CD4-positive, CD25-positive, alpha-beta regulatory T cell (primary cell): ENCODE measurements at regions not wholly inside any gene's neighbourhood (a gene's known extent, or its start where the extent isn't known, plus 50 kb on each side); places are given as distances from the start of the nearest gene placed in this dataset.

Experiments used
- ATAC-seq, 2 donors: fragments of 150-1000 bp; cut with Tn5 transposase; one replicate each; pipeline ENCODE4 v1.10.0; 2021; ENCODE audit warnings: low read depth in 2 of 2, moderate number of reproducible peaks in 2 of 2, moderate library complexity in 1 of 2
- DNase-seq, 3 donors: peaks; one replicate each; pipeline versions ENCODE4 v3.0.0 to v3.0.0-alpha.2; 2012 to 2022; ENCODE audit warnings: mixed read lengths in 1 of 3
- H3K27ac ChIP-seq: one replicate; pipeline ENCODE4 v1.7.0; 2013; ENCODE audit warnings: mild to moderate bottlenecking, low read length; ENCODE audit not compliant: insufficient read depth, poor library complexity, severe bottlenecking
- H3K27me3 ChIP-seq: one replicate; pipeline ENCODE4 v1.7.0; 2013; ENCODE audit warnings: low read length; ENCODE audit not compliant: control insufficient read depth, insufficient read depth
- H3K36me3 ChIP-seq: one replicate; pipeline ENCODE4 v1.7.0; 2013; ENCODE audit warnings: mild to moderate bottlenecking, low read length, moderate library complexity; ENCODE audit not compliant: control insufficient read depth, insufficient read depth
- H3K4me1 ChIP-seq: 2 replicates; pipeline ENCODE4 v1.7.0; 2013; ENCODE audit warnings: mild to moderate bottlenecking, low read length; ENCODE audit not compliant: insufficient read depth, control insufficient read depth, poor library complexity, severe bottlenecking
- H3K4me3 ChIP-seq: one replicate; pipeline ENCODE4 v1.7.0; 2013; ENCODE audit warnings: low read depth, mild to moderate bottlenecking, low read length, moderate library complexity
- H3K9me3 ChIP-seq, 2 experiments: 1 replicate in 1 of 2; 2 replicates in 1 of 2; pipeline ENCODE4 v1.7.0; 2013; ENCODE audit warnings: low read length in 2 of 2, mild to moderate bottlenecking in 1 of 2, moderate library complexity in 1 of 2; ENCODE audit not compliant: control insufficient read depth in 2 of 2
- H3K27ac Mint-ChIP-seq, 3 donors: one replicate each; pipeline ENCODE4 v1.8.0; 2020 to 2022; ENCODE audit warnings: mild to moderate bottlenecking in 3 of 3, mixed read lengths in 3 of 3, moderate library complexity in 2 of 3
- H3K27me3 Mint-ChIP-seq: one replicate; pipeline ENCODE4 v1.8.0; 2022; ENCODE audit warnings: mild to moderate bottlenecking, mixed read lengths
- H3K36me3 Mint-ChIP-seq: one replicate; pipeline ENCODE4 v1.8.0; 2020; ENCODE audit warnings: mixed read lengths
- H3K4me1 Mint-ChIP-seq, 4 donors: one replicate each; pipeline ENCODE4 v1.8.0; 2020 to 2022; ENCODE audit warnings: mixed read lengths in 4 of 4, mild to moderate bottlenecking in 1 of 4
- H3K4me3 Mint-ChIP-seq, 4 donors: one replicate each; pipeline ENCODE4 v1.8.0; 2020 to 2022; ENCODE audit warnings: mild to moderate bottlenecking in 4 of 4, mixed read lengths in 4 of 4, moderate library complexity in 3 of 4
- H3K9me3 Mint-ChIP-seq, 7 donors: one replicate each; pipeline ENCODE4 v1.8.0; 2020 to 2022; ENCODE audit warnings: mixed read lengths in 7 of 7, mild to moderate bottlenecking in 3 of 7, moderate library complexity in 2 of 7

GRCh38 chr1:112058815-112059450 lies 69.5 kb upstream of the KCND3 start:
- Histone ChIP-seq H3K27ac (no peak overlapping the region), H3K36me3 (no peaks in the 10 kb centered on the region), H3K27me3 (peaks cover 6% of the 10 kb centered on the region), H3K9me3 (no peaks in the 10 kb centered on the region), H3K4me3 (no peak overlapping the region), H3K4me1 (no peaks in the 10 kb centered on the region)
- Mint-ChIP-seq H3K36me3 (no peaks in the 10 kb centered on the region), H3K27me3 (peaks cover 18% of the 10 kb centered on the region), H3K4me1 (no peaks in the 10 kb centered on the region), H3K9me3 (no peaks in the 10 kb centered on the region), H3K27ac (no peak overlapping the region), H3K4me3 (no peak overlapping the region)
- no peak for DNase-seq
- no peak for ATAC-seq

DNA sequence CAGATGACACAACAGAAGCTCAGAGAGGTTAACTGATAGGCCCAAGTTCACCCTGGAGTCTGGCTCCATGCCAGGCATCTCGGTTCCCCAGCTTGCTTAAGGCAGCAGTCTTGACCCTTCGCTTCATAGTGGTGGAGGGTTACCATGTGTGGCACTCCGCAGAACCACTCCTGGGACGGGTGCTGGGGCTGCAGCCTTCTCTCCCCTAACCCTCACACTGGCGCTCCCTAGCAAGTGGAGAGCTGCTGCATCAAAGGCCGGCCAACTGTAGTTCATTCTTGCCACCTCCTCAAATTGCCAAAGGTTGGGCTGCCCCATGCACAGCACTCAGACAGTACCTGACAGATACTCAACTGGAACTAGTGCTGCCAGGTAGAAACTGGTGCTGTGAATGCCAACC lies 70.2 kb upstream of the KCND3 start:
- no peaks in the 10 kb centered on the region for H3K4me1 Mint-ChIP-seq
- H3K36me3 Mint-ChIP-seq: no peaks in the 10 kb centered on the region
- H3K4me3 ChIP-seq: no peak overlapping the region
- peaks cover 0 to 1% (median 0%) of the 10 kb centered on the region in 7 donors for H3K9me3 Mint-ChIP-seq
- no peaks in the 10 kb centered on the region for H3K4me1 ChIP-seq
- no peaks in the 10 kb centered on the region for H3K36me3 ChIP-seq
- H3K27me3 Mint-ChIP-seq: peaks cover 16% of the 10 kb centered on the region
- ATAC-seq (no peak), DNase-seq (no peak)
- H3K9me3 ChIP-seq: no peaks in the 10 kb centered on the region
- peaks cover 6% of the 10 kb centered on the region for H3K27me3 ChIP-seq
- no peak overlapping the region for H3K27ac Mint-ChIP-seq
- no peak overlapping the region for H3K27ac ChIP-seq
- no peak overlapping the region for H3K4me3 Mint-ChIP-seq

GRCh38 chr1:112060261-112060660 lies 70.8 kb upstream of the KCND3 start:
- H3K36me3 Mint-ChIP-seq: no peaks in the 10 kb centered on the region
- Histone ChIP-seq H3K9me3 (no peaks in the 10 kb centered on the region), H3K36me3 (no peaks in the 10 kb centered on the region), H3K4me1 (no peaks in the 10 kb centered on the region), H3K27ac (no peak overlapping the region), H3K27me3 (peaks cover 6% of the 10 kb centered on the region), H3K4me3 (no peak overlapping the region)
- ATAC-seq: no peak
- H3K27me3 Mint-ChIP-seq: peaks cover 21% of the 10 kb centered on the region
- H3K4me1 Mint-ChIP-seq: no peaks in the 10 kb centered on the region
- H3K4me3 Mint-ChIP-seq: no peak overlapping the region
- DNase-seq: no peak
- peaks cover 0 to 1% (median 0%) of the 10 kb centered on the region in 7 donors for H3K9me3 Mint-ChIP-seq
- no peak overlapping the region for H3K27ac Mint-ChIP-seq

GRCh38 chr1:112061056-112061455 lies 71.6 kb upstream of the KCND3 start:
- Mint-ChIP-seq H3K4me3 (no peak overlapping the region), H3K27me3 (peaks cover 21% of the 10 kb centered on the region), H3K4me1 (no peaks in the 10 kb centered on the region)

GRCh38 chr1:112061901-112062320 lies 72.4 kb upstream of the KCND3 start:
- H3K27me3 Mint-ChIP-seq: peaks cover 14% of the 10 kb centered on the region

More at GRCh38 chr1:112061056-112061455, 71.6 kb upstream of the KCND3 start:
- DNase-seq (no peak), ATAC-seq (no peak)
- Mint-ChIP-seq H3K36me3 (no peaks in the 10 kb centered on the region), H3K27ac (no peak overlapping the region), H3K9me3 (peaks cover 0 to 1% (median 0%) of the 10 kb centered on the region in 7 donors)
- no peaks in the 10 kb centered on the region for H3K4me1 ChIP-seq
- no peak overlapping the region for H3K4me3 ChIP-seq
- H3K27ac ChIP-seq: no peak overlapping the region
- no peaks in the 10 kb centered on the region for H3K36me3 ChIP-seq
- peaks cover 6% of the 10 kb centered on the region for H3K27me3 ChIP-seq
- no peaks in the 10 kb centered on the region for H3K9me3 ChIP-seq

GRCh38 chr1:112063781-112064728 lies 74.6 kb upstream of the KCND3 start:
- H3K4me3 Mint-ChIP-seq: no peak overlapping the region
- no peaks in the 10 kb centered on the region for H3K36me3 ChIP-seq
- DNase-seq: no peak
- no peaks in the 10 kb centered on the region for H3K9me3 ChIP-seq
- H3K9me3 Mint-ChIP-seq: peaks cover 0 to 1% (median 0%) of the 10 kb centered on the region in 7 donors
- no peak for ATAC-seq
- H3K27ac Mint-ChIP-seq: no peak overlapping the region
- H3K27ac ChIP-seq: no peak overlapping the region
- H3K27me3 ChIP-seq: peaks cover 3% of the 10 kb centered on the region
- no peaks in the 10 kb centered on the region for H3K36me3 Mint-ChIP-seq
- H3K4me1 Mint-ChIP-seq: no peaks in the 10 kb centered on the region
- H3K4me3 ChIP-seq: no peak overlapping the region
- peaks cover 14% of the 10 kb centered on the region for H3K27me3 Mint-ChIP-seq
- H3K4me1 ChIP-seq: no peaks in the 10 kb centered on the region

More at GRCh38 chr1:112061901-112062320, 72.4 kb upstream of the KCND3 start:
- Histone ChIP-seq H3K9me3 (no peaks in the 10 kb centered on the region), H3K36me3 (no peaks in the 10 kb centered on the region), H3K4me3 (no peak overlapping the region), H3K27me3 (peaks cover 6% of the 10 kb centered on the region), H3K27ac (no peak overlapping the region), H3K4me1 (no peaks in the 10 kb centered on the region)
- H3K4me3 Mint-ChIP-seq: no peak overlapping the region
- peaks cover 0 to 1% (median 0%) of the 10 kb centered on the region in 7 donors for H3K9me3 Mint-ChIP-seq
- no peak for DNase-seq
- no peak for ATAC-seq
- peak overlapping the region in 1 of 3 donors; percentile 68 for H3K27ac Mint-ChIP-seq
- no peaks in the 10 kb centered on the region for H3K36me3 Mint-ChIP-seq
- no peaks in the 10 kb centered on the region for H3K4me1 Mint-ChIP-seq

DNA sequence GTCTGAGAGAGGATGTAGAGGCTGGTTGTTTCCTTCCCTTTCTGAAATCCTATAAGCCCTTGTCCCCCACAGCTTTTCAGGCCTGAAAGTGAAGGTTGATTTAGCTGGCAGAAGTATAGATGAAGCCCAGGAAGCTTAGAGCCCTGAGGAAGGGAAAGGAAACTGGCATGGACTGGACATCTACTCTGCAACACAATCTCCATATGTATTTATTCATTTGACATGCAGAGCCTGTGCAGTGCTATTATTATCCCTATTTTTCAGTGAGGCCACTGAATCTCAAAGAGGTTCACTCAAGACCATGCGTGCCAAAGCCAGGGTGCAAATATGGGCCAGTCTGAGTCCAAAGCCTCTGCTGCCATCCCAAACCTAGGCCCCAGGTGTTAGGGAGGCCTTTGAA lies 78.5 kb upstream of the KCND3 start:
- Mint-ChIP-seq H3K27me3 (peaks cover 18% of the 10 kb centered on the region), H3K36me3 (no peaks in the 10 kb centered on the region), H3K9me3 (peaks cover 0 to 4% (median 0%) of the 10 kb centered on the region in 7 donors), H3K4me1 (no peaks in the 10 kb centered on the region), H3K4me3 (no peak overlapping the region), H3K27ac (no peak overlapping the region)
- Histone ChIP-seq H3K9me3 (no peaks in the 10 kb centered on the region), H3K27me3 (no peaks in the 10 kb centered on the region), H3K4me1 (no peaks in the 10 kb centered on the region), H3K27ac (no peak overlapping the region), H3K4me3 (no peak overlapping the region), H3K36me3 (no peaks in the 10 kb centered on the region)
- ATAC-seq (no peak), DNase-seq (no peak)
